HepG2 (cell line): ENCODE measurements at regions not wholly inside any gene's neighbourhood (a gene's known extent, or its start where the extent isn't known, plus 50 kb on each side); places are given as distances from the start of the nearest gene placed in this dataset.

Source experiments
- ATAC-seq: fragments of 200-7000 bp; cut with Tn5 transposase; 3 replicates; pipeline ENCODE4 v1.9.1; 2020; ENCODE audit warnings: mild to moderate bottlenecking, moderate library complexity
- BruUV-seq: library from RNA; stranded (reverse); fragments of 400-500 nt; replicated peaks from 2 replicates; lab custom pipeline; 2021; lab: Mats Ljungman, UMichigan
- CTCF ChIA-PET: fragments of 300-600 bp; formaldehyde crosslinking; extraction: SDS; loops from one replicate; lab custom pipeline; 2021; ENCODE audit warnings: low total read pairs, inconsistent platforms, low intra/inter-chr PET ratio; lab: Yijun Ruan, JAX
- POLR2A ChIA-PET: fragments of 350-600 bp; sonication (Branson Sonifier 250); formaldehyde crosslinking; loops from one replicate; lab custom pipeline; 2020; ENCODE audit warnings: antibody characterized with exemption, inconsistent platforms; lab: Yijun Ruan, JAX
- DNase-seq: peaks from one replicate; pipeline ENCODE4 v3.0.0-alpha.2; 2015; ENCODE audit warnings: low spot score
- FAIRE-seq: peaks from 3 replicates; lab custom pipeline; 2011; peaks lifted over from hg19 to GRCh38; lab: Jason Lieb, UNC
- H2AFZ ChIP-seq: one replicate; pipeline ENCODE4 v1.6.1; 2011; ENCODE audit warnings: low read length, inconsistent platforms
- H3K27ac ChIP-seq: fragments of 300-600 bp; 3 replicates; pipeline ENCODE4 v1.8.0; 2011; ENCODE audit warnings: mixed run types, mild to moderate bottlenecking, mixed read lengths, low read length, inconsistent platforms; ENCODE audit not compliant: insufficient read depth; ENCODE audit errors: extremely low read length
- H3K27me3 ChIP-seq, 2 experiments: fragments of 200-600 bp in 1 of 2; 2 replicates in 1 of 2; 3 replicates in 1 of 2; pipeline versions ENCODE4 v1.6.0 to v1.8.0; 2011; ENCODE audit warnings: low read length in 2 of 2, mild to moderate bottlenecking in 2 of 2, moderate library complexity in 2 of 2, inconsistent platforms in 1 of 2; ENCODE audit not compliant: insufficient read depth in 2 of 2, control insufficient read depth in 1 of 2
- H3K36me3 ChIP-seq, 2 experiments: fragments of 200-600 bp in 1 of 2; replicated peaks in 1 of 2; 2 replicates in 1 of 2; 3 replicates in 1 of 2; pipeline versions ENCODE4 v1.5.1 to v1.8.0; 2011; ENCODE audit warnings: low read length in 2 of 2, inconsistent platforms in 1 of 2; ENCODE audit not compliant: insufficient read depth in 2 of 2, control insufficient read depth in 1 of 2
- H3K4me1 ChIP-seq: 2 replicates; pipeline ENCODE4 v1.5.1; 2012; ENCODE audit warnings: low read length, inconsistent platforms; ENCODE audit not compliant: insufficient read depth
- H3K4me2 ChIP-seq: 2 replicates; pipeline ENCODE4 v1.6.0; 2011; ENCODE audit warnings: low read depth, low read length, inconsistent platforms
- H3K4me3 ChIP-seq, 3 experiments: fragments of 200-600 bp in 1 of 3; sonication (generic), shearing (Covaris generic) in 1 of 3; replicated peaks in 1 of 3; 2 replicates each; pipeline ENCODE4 v1.5.1; 2011 to 2016; ENCODE audit warnings: low read length in 3 of 3, inconsistent platforms in 2 of 3, low read depth in 2 of 3, mild to moderate bottlenecking in 2 of 3, control low read depth in 1 of 3, mixed read lengths in 1 of 3; ENCODE audit not compliant: insufficient read depth in 1 of 3
- H3K79me2 ChIP-seq: one replicate; pipeline ENCODE4 v1.6.1; 2011; ENCODE audit warnings: low read length, inconsistent platforms; ENCODE audit not compliant: insufficient read depth
- H3K9ac ChIP-seq: 2 replicates; pipeline ENCODE4 v1.6.0; 2011; ENCODE audit warnings: mild to moderate bottlenecking, low read depth, low read length, inconsistent platforms; ENCODE audit not compliant: insufficient read depth
- H3K9me3 ChIP-seq: 2 replicates; pipeline ENCODE4 v1.5.1; 2012; ENCODE audit warnings: mild to moderate bottlenecking, low read length
- H4K20me1 ChIP-seq: 2 replicates; pipeline ENCODE4 v1.6.0; 2011; ENCODE audit warnings: inconsistent platforms, mild to moderate bottlenecking, low read length, moderate library complexity; ENCODE audit not compliant: insufficient read depth
- HNRNPK ChIP-seq: fragments of 200-400 bp; formaldehyde crosslinking; IDR thresholded peaks from 2 replicates; pipeline ENCODE4 v1.6.1; 2018; ENCODE audit warnings: low read length, low read depth, moderate library complexity, mild to moderate bottlenecking; ENCODE audit not compliant: poor library complexity, severe bottlenecking
- NFE2L1 ChIP-seq: sonication (generic); formaldehyde crosslinking; IDR thresholded peaks from 2 replicates; pipeline ENCODE4 v1.4.0; 2020; ENCODE audit warnings: missing genetic modification reagents, mild to moderate bottlenecking, borderline replicate concordance
- SUZ12 ChIP-seq: fragments of 150-350 bp; IDR thresholded peaks from 2 replicates; pipeline ENCODE4 v1.6.1; 2014; ENCODE audit warnings: low read depth, low read length
- ZFX ChIP-seq: sonication (generic); formaldehyde crosslinking; IDR thresholded peaks from 2 replicates; pipeline ENCODE4 v1.4.0; 2020; ENCODE audit warnings: mild to moderate bottlenecking, low read depth, missing genetic modification reagents, moderate library complexity
- ZNF292 ChIP-seq: sonication (generic); formaldehyde crosslinking; IDR thresholded peaks from 2 replicates; pipeline ENCODE4 v1.8.1; 2022; ENCODE audit warnings: mild to moderate bottlenecking, low read depth, missing genetic modification reagents, borderline replicate concordance
- ZNF766 ChIP-seq: sonication (generic); formaldehyde crosslinking; IDR thresholded peaks from 2 replicates; pipeline ENCODE4 v1.5.0; 2020; ENCODE audit warnings: missing genetic modification reagents, borderline replicate concordance
- ZNF768 ChIP-seq: sonication (generic); formaldehyde crosslinking; IDR thresholded peaks from 2 replicates; pipeline ENCODE4 v1.4.0; 2020; ENCODE audit warnings: missing genetic modification reagents
- ZNF782 ChIP-seq: sonication (generic); formaldehyde crosslinking; IDR thresholded peaks from 2 replicates; pipeline ENCODE4 v1.4.0; 2020; ENCODE audit warnings: missing genetic modification reagents, mild to moderate bottlenecking, borderline replicate concordance
- WGBS: methylation state at CpG from one replicate; pipeline ENCODE4 v1.1.6; 2017; ENCODE audit warnings: low lambda C conversion rate; 5-methylcytosine and 5-hydroxymethylcytosine counted together
- in situ Hi-C: cut with HindIII; loops from 2 replicates; pipeline ENCODE4 v1.10.0; 2017; ENCODE audit warnings: low pct_unique_long_range_greater_than_20kb; ENCODE audit not compliant: extremely low pct_ligation_motif_present
- intact Hi-C: fragments of 100-400 bp; cut with micrococcal nuclease; formaldehyde crosslinking; loops from one replicate; pipeline ENCODE4 v1.10.0; 2022; ENCODE audit not compliant: unreplicated experiment
- TF ChIP-seq, protein P1 (sequence below): sonication (generic); formaldehyde crosslinking; IDR thresholded peaks from 2 replicates; pipeline ENCODE4 v1.4.0; 2020; ENCODE audit warnings: mild to moderate bottlenecking, missing genetic modification reagents
- TF ChIP-seq, protein P2 (sequence below): sonication (generic); formaldehyde crosslinking; IDR thresholded peaks from 2 replicates; pipeline ENCODE4 v1.4.0; 2020; ENCODE audit warnings: mild to moderate bottlenecking, missing genetic modification reagents

DNA sequence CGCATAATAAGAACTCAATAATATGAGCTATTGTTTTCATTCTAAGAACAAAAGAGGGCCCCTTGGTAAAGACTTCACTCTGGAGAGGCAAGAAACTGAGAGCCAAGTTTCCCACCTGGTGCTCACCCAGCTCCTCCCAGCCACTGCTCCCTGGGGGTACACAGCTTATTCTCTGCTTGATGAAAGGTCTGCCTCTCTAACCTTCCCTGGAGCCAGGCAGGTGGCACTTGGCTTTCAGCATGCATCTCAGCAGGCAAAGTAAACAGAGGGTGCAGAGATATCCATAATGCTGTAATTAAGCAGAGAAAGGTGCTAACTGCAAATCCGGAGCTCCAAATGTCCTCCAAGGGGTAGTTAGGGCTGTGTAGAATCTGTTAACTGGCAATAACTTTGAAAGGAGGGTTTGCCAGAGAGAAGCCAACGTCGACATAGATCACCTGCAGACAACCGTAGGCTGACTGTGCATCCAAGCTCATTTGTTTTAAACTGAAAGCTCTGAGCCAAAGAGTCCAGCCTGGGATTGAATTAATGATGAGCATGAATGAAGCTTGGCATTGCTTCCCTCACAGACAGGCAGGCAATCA, 159.6 kb upstream of the PROK2 start:
- no peak for ATAC-seq
- no peak for DNase-seq
- no TSS peak for BruUV-seq
- no peak overlapping the region for H3K9ac ChIP-seq
- intact Hi-C loops (no loop called here), in situ Hi-C loops (no loop called here)
- no peaks in the 10 kb centered on the region for H3K36me3 ChIP-seq
- H3K4me3 ChIP-seq: no peak overlapping the region
- peaks cover 0 to 8% of the 10 kb centered on the region in 2 experiments; a peak in 2 of 5 replicates for H3K27me3 ChIP-seq
- H2AFZ ChIP-seq: no peak overlapping the region
- 45% methylated on average over 2 of the region's 5 CpGs for WGBS
- POLR2A ChIA-PET: no interaction called here
- H3K9me3 ChIP-seq: no peaks in the 10 kb centered on the region
- H4K20me1 ChIP-seq: no peaks in the 10 kb centered on the region
- H3K27ac ChIP-seq: no peak overlapping the region
- CTCF ChIA-PET: no interaction called here
- TF ChIP-seq ZNF782: no peak
- TF ChIP-seq SUZ12: no peak
- no peak for TF ChIP-seq ZNF768 (CRISPR knock-in tag)
- TF ChIP-seq, protein P1, sequence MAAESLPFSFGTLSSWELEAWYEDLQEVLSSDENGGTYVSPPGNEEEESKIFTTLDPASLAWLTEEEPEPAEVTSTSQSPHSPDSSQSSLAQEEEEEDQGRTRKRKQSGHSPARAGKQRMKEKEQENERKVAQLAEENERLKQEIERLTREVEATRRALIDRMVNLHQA (CRISPR knock-in tag): no peak
- TF ChIP-seq NFE2L1: no peak
- TF ChIP-seq ZFX (CRISPR knock-in tag): no peak
- no peak for TF ChIP-seq ZNF292 (CRISPR knock-in tag)
- no peaks in the 10 kb centered on the region for H3K4me1 ChIP-seq
- no peak overlapping the region for H3K4me2 ChIP-seq
- H3K79me2 ChIP-seq: no peaks in the 10 kb centered on the region
- no peak for FAIRE-seq

DNA sequence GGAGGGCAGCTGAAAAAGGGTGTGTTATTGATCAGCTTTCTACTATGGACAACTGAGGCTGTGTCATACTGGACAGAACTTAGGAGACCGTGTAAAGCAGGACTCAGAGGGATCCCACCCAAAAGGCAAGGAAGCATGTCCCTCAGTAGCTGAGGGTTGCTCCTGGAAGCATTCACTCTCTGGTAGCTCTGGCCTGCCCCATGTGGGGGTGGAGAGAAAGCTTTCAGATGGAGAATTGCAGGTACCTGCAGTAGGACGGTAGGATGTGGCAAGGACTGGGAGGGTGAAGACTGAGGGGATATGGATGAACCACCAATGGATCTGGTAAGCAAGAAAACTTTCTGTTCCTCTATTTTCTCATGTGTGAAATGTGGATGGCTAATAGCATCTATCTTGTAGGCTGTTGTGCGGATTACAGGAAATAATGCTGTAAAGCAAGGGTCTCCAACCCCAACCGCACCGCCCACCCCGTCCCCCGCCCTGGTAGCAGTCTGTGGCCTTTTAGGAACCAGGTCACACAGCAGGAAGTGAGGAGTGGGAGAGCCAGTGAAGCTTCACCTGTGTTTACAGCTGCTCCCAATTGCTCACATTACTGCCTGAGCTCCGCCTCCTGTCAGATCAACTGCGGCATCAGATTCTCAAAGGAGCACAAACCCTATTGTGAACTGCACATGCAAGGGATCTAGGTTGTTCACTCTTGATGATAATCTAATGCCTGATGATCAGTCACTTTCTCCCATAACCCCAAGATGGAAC, 157.7 kb upstream of the PROK2 start:
- BruUV-seq: no TSS peak
- POLR2A ChIA-PET: no interaction called here
- H3K27me3 ChIP-seq: no peaks in the 10 kb centered on the region; a peak in 1 of 5 replicates
- no peak overlapping the region for H3K9ac ChIP-seq
- no peak overlapping the region for H3K4me2 ChIP-seq
- intact Hi-C loops: no loop called here
- 25% methylated on average over 7 of the region's 9 CpGs for WGBS
- in situ Hi-C loops: no loop called here
- H3K4me1 ChIP-seq: no peaks in the 10 kb centered on the region
- CTCF ChIA-PET: no interaction called here
- H4K20me1 ChIP-seq: no peaks in the 10 kb centered on the region
- H3K27ac ChIP-seq: no peak overlapping the region
- TF ChIP-seq, protein P2, sequence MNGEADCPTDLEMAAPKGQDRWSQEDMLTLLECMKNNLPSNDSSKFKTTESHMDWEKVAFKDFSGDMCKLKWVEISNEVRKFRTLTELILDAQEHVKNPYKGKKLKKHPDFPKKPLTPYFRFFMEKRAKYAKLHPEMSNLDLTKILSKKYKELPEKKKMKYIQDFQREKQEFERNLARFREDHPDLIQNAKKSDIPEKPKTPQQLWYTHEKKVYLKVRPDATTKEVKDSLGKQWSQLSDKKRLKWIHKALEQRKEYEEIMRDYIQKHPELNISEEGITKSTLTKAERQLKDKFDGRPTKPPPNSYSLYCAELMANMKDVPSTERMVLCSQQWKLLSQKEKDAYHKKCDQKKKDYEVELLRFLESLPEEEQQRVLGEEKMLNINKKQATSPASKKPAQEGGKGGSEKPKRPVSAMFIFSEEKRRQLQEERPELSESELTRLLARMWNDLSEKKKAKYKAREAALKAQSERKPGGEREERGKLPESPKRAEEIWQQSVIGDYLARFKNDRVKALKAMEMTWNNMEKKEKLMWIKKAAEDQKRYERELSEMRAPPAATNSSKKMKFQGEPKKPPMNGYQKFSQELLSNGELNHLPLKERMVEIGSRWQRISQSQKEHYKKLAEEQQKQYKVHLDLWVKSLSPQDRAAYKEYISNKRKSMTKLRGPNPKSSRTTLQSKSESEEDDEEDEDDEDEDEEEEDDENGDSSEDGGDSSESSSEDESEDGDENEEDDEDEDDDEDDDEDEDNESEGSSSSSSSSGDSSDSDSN (CRISPR knock-in tag): no peak
- TF ChIP-seq HNRNPK (no peak), ZNF766 (CRISPR knock-in tag) (no peak)
- TF ChIP-seq, all 625 proteins: peak for 0
- no peaks in the 10 kb centered on the region for H3K9me3 ChIP-seq
- DNase-seq: no peak
- FAIRE-seq: no peak
- ATAC-seq: no peak; the same call in 2 of the 3 replicates
- H3K79me2 ChIP-seq: no peaks in the 10 kb centered on the region
- H3K4me3 ChIP-seq: no peak overlapping the region
- H2AFZ ChIP-seq: no peak overlapping the region
- no peaks in the 10 kb centered on the region for H3K36me3 ChIP-seq
